Loucy (cell line): ENCODE measurements at regions not wholly inside any gene's neighbourhood (a gene's known extent, or its start where the extent isn't known, plus 50 kb on each side); places are given as distances from the start of the nearest gene placed in this dataset.

Source experiments
- H2AFZ ChIP-seq: fragments of 200-600 bp; sonication (generic); 2 replicates; pipeline ENCODE4 v1.6.0; 2016; ENCODE audit warnings: antibody characterized with exemption, mild to moderate bottlenecking, low read length, moderate library complexity
- H3F3A ChIP-seq: fragments of 200-600 bp; 2 replicates; pipeline ENCODE4 v1.6.0; 2016; ENCODE audit warnings: antibody characterized with exemption, low read depth, mild to moderate bottlenecking
- H3K27me3 ChIP-seq: fragments of 200-600 bp; sonication (generic); 2 replicates; pipeline ENCODE4 v1.6.1; 2014; ENCODE audit warnings: low read length, mild to moderate bottlenecking; ENCODE audit not compliant: insufficient read depth, poor library complexity, severe bottlenecking
- H3K36me3 ChIP-seq: fragments of 200-600 bp; sonication (generic); 2 replicates; pipeline ENCODE4 v1.6.1; 2016; ENCODE audit warnings: low read length; ENCODE audit not compliant: insufficient read depth
- H3K4me1 ChIP-seq: fragments of 200-600 bp; sonication (generic); 2 replicates; pipeline ENCODE4 v1.5.1; 2014; ENCODE audit warnings: low read length, mild to moderate bottlenecking; ENCODE audit not compliant: insufficient read depth, poor library complexity, severe bottlenecking
- H3K4me2 ChIP-seq: fragments of 200-600 bp; sonication (generic); 2 replicates; pipeline ENCODE4 v1.6.0; 2014; ENCODE audit warnings: antibody characterized with exemption, low read length, low read depth, mild to moderate bottlenecking; ENCODE audit not compliant: poor library complexity, severe bottlenecking
- H3K4me3 ChIP-seq: fragments of 200-600 bp; sonication (generic); 2 replicates; pipeline ENCODE4 v1.5.1; 2014; ENCODE audit warnings: low read length, mild to moderate bottlenecking, mixed read lengths; ENCODE audit not compliant: poor library complexity, severe bottlenecking
- H3K79me2 ChIP-seq: fragments of 200-600 bp; sonication (generic); 2 replicates; pipeline ENCODE4 v1.6.1; 2014; ENCODE audit warnings: low read length; ENCODE audit not compliant: insufficient read depth
- H3K9ac ChIP-seq: fragments of 200-600 bp; sonication (generic); 2 replicates; pipeline ENCODE4 v1.6.0; 2014; ENCODE audit warnings: mild to moderate bottlenecking, low read depth, low read length, moderate library complexity; ENCODE audit not compliant: poor library complexity, severe bottlenecking
- H3K9me2 ChIP-seq: fragments of 200-600 bp; sonication (generic); replicated peaks from 2 replicates; pipeline ENCODE4 v1.6.1; 2016; ENCODE audit warnings: low read depth, low read length, mixed read lengths
- H3K9me3 ChIP-seq: fragments of 200-600 bp; sonication (generic); 2 replicates; pipeline ENCODE4 v1.6.1; 2014; ENCODE audit warnings: mild to moderate bottlenecking, antibody characterized with exemption, low read length, low read depth; ENCODE audit not compliant: insufficient read depth
- H4K20me1 ChIP-seq: fragments of 200-600 bp; sonication (generic); 2 replicates; pipeline ENCODE4 v1.6.0; 2014; ENCODE audit warnings: antibody characterized with exemption, low read length, mild to moderate bottlenecking; ENCODE audit not compliant: insufficient read depth, poor library complexity, severe bottlenecking
- CTCF ChIP-seq: fragments of 200-600 bp; sonication (generic); conservative IDR thresholded peaks from 2 replicates; pipeline ENCODE4 v1.5.1; 2014; ENCODE audit warnings: mild to moderate bottlenecking, antibody characterized with exemption, low read length
- EZH2phosphoT487 ChIP-seq: fragments of 200-600 bp; IDR thresholded peaks from 2 replicates; pipeline ENCODE4 v1.6.1; 2018; ENCODE audit warnings: antibody characterized with exemption, mild to moderate bottlenecking, moderate library complexity, borderline replicate concordance

- no peaks in the 10 kb centered on the region for H3F3A ChIP-seq
- no peaks in the 10 kb centered on the region for H3K79me2 ChIP-seq
- H3K4me2 ChIP-seq = no peak overlapping the region
- no peaks in the 10 kb centered on the region for H3K36me3 ChIP-seq
- H3K9me2 ChIP-seq = no peaks in the 10 kb centered on the region
- TF ChIP-seq EZH2phosphoT487 = no peak
- no peak for TF ChIP-seq CTCF
- H3K4me1 ChIP-seq = no peaks in the 10 kb centered on the region
- no peak overlapping the region for H2AFZ ChIP-seq
- H3K4me3 ChIP-seq = no peak overlapping the region
- H3K9ac ChIP-seq = no peak overlapping the region
- H3K27me3 ChIP-seq = no peaks in the 10 kb centered on the region
- H3K9me3 ChIP-seq = no peaks in the 10 kb centered on the region
- H4K20me1 ChIP-seq = no peaks in the 10 kb centered on the region
These were observed 451.4 kb downstream of the TNS1 start for GRCh38 chr2:217551252-217551899.

- Histone ChIP-seq H3K36me3 (no peaks in the 10 kb centered on the region), H3K4me1 (no peaks in the 10 kb centered on the region), H3K9me2 (no peaks in the 10 kb centered on the region), H3K4me3 (no peak overlapping the region), H2AFZ (no peak overlapping the region), H3K27me3 (no peaks in the 10 kb centered on the region), H3F3A (no peaks in the 10 kb centered on the region), H3K4me2 (no peak overlapping the region), H3K79me2 (no peaks in the 10 kb centered on the region), H3K9me3 (no peaks in the 10 kb centered on the region), H3K9ac (no peak overlapping the region), H4K20me1 (no peaks in the 10 kb centered on the region)
- TF ChIP-seq CTCF (no peak), EZH2phosphoT487 (no peak)
These were observed 463.7 kb downstream of the TNS1 start for GRCh38 chr2:217539126-217539525.

- H3F3A ChIP-seq = no peaks in the 10 kb centered on the region
- H3K4me2 ChIP-seq = no peak overlapping the region
- H3K79me2 ChIP-seq = no peaks in the 10 kb centered on the region
- no peaks in the 10 kb centered on the region for H3K9me3 ChIP-seq
- H2AFZ ChIP-seq = no peak overlapping the region
- TF ChIP-seq EZH2phosphoT487 (no peak), CTCF (no peak)
- H3K9me2 ChIP-seq = no peaks in the 10 kb centered on the region
- H3K4me3 ChIP-seq = no peak overlapping the region
- no peaks in the 10 kb centered on the region for H3K27me3 ChIP-seq
- no peak overlapping the region for H3K9ac ChIP-seq
- H4K20me1 ChIP-seq = no peaks in the 10 kb centered on the region
- H3K4me1 ChIP-seq = no peaks in the 10 kb centered on the region
- no peaks in the 10 kb centered on the region for H3K36me3 ChIP-seq
These were observed 464.1 kb downstream of the TNS1 start for GRCh38 chr2:217538719-217539118.
